ENCODE measurements at regions not wholly inside any gene's neighbourhood (a gene's known extent, or its start where the extent isn't known, plus 50 kb on each side); places are given as distances from the start of the nearest gene placed in this dataset.

- TF ChIP-seq, protein P1, sequence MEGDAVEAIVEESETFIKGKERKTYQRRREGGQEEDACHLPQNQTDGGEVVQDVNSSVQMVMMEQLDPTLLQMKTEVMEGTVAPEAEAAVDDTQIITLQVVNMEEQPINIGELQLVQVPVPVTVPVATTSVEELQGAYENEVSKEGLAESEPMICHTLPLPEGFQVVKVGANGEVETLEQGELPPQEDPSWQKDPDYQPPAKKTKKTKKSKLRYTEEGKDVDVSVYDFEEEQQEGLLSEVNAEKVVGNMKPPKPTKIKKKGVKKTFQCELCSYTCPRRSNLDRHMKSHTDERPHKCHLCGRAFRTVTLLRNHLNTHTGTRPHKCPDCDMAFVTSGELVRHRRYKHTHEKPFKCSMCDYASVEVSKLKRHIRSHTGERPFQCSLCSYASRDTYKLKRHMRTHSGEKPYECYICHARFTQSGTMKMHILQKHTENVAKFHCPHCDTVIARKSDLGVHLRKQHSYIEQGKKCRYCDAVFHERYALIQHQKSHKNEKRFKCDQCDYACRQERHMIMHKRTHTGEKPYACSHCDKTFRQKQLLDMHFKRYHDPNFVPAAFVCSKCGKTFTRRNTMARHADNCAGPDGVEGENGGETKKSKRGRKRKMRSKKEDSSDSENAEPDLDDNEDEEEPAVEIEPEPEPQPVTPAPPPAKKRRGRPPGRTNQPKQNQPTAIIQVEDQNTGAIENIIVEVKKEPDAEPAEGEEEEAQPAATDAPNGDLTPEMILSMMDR (conservative IDR thresholded peaks at IDR 0.05; ENCODE audit: low read depth, low read length): no peak
- no peak for TF ChIP-seq EZH2 (IDR thresholded peaks at IDR 0.05; ENCODE audit: borderline replicate concordance, low read depth, low read length, poor library complexity, severe bottlenecking)
These were observed 299.3 kb upstream of the PITRM1 start for GRCh38 chr10:3471927-3472286.

Measured in A673 (cell line).